Motor neuron (in vitro differentiated cells): ENCODE measurements at regions not wholly inside any gene's neighbourhood (a gene's known extent, or its start where the extent isn't known, plus 50 kb on each side); places are given as distances from the start of the nearest gene placed in this dataset.

Experiments
- ATAC-seq, 8 experiments: fragments of 200-7000 bp; cut with Tn5 transposase; replicated peaks in 6 of 8; 2 replicates each; pipeline ENCODE4 v1.8.0; 2021; ENCODE audit warnings: mild to moderate bottlenecking in 8 of 8, moderate library complexity in 8 of 8
- H3K27ac ChIP-seq, 2 donors: fragments of 250-450 bp; sonication (Bioruptor Pico); 2 replicates each; pipeline ENCODE4 v1.9.0; 2021; ENCODE audit warnings: antibody characterized with exemption in 2 of 2, mild to moderate bottlenecking in 2 of 2, moderate library complexity in 1 of 2
- H3K4me1 ChIP-seq, 2 donors: fragments of 250-450 bp; sonication (Bioruptor Pico); replicated peaks in 1 of 2; 2 replicates each; pipeline ENCODE4 v1.6.1; 2021; ENCODE audit warnings: antibody characterized with exemption in 2 of 2, mild to moderate bottlenecking in 2 of 2, moderate library complexity in 1 of 2
- H3K4me3 ChIP-seq, 5 donors: fragments of 250-450 bp; sonication (Bioruptor Pico); 2 replicates each; pipeline ENCODE4 v1.9.0; 2021; ENCODE audit warnings: antibody characterized with exemption in 5 of 5, mild to moderate bottlenecking in 5 of 5, moderate library complexity in 4 of 5
- WGBS, 10 experiments: fragments of 450-650 bp; shearing (Covaris generic); methylation state at CpG; one replicate each; pipeline ENCODE4 v1.0.0; 2022; 5-methylcytosine and 5-hydroxymethylcytosine counted together
- in situ Hi-C, 9 experiments: fragments of 400-800 bp; cut with MboI; loops; one replicate each; pipeline ENCODE4 v1.15.0; 2021; ENCODE audit warnings: low sequenced_read_pairs in 9 of 9, low pct_unique_long_range_greater_than_20kb in 2 of 9; ENCODE audit not compliant: unreplicated experiment in 9 of 9

GRCh38 chr9:108197899-108198298 lies 657.9 kb downstream of the ACTL7B start:
- ATAC-seq = no peak
- 71 to 100% (median 92%) methylated on average over 1 of the region's 1 CpG; no CpG with 5 or more reads in 6 of the 10 experiments for WGBS, 10 experiments
- H3K27ac ChIP-seq = no peak overlapping the region
- H3K4me1 ChIP-seq = no peaks in the 10 kb centered on the region
- H3K4me3 ChIP-seq = no peak overlapping the region
- in situ Hi-C loops = no loop called here

GRCh38 chr9:108197008-108197365 lies 658.8 kb downstream of the ACTL7B start:
- no peaks in the 10 kb centered on the region for H3K4me1 ChIP-seq
- no peak overlapping the region for H3K27ac ChIP-seq
- no peak overlapping the region for H3K4me3 ChIP-seq
- in situ Hi-C loops = no loop called here
- peak in 1 of 8 experiments; percentile 41 for ATAC-seq
- WGBS, 10 experiments = 14 to 100% (median 88%) methylated on average over 2 to 3 of the region's 3 CpGs; no CpG with 5 or more reads in 3 of the 10 experiments

- WGBS, 10 experiments = 47 to 97% (median 73%) methylated on average over 3 to 5 of the region's 5 CpGs
These were observed 659.3 kb downstream of the ACTL7B start for GRCh38 chr9:108196332-108197007.

GRCh38 chr9:108194154-108194553 lies 661.6 kb downstream of the ACTL7B start:
- peak in 1 of 8 experiments; percentile 33 for ATAC-seq
- in situ Hi-C loops = no loop called here
- Histone ChIP-seq H3K4me3 (no peak overlapping the region), H3K4me1 (no peaks in the 10 kb centered on the region), H3K27ac (no peak overlapping the region)

More at GRCh38 chr9:108196332-108197007, 659.3 kb downstream of the ACTL7B start:
- Histone ChIP-seq H3K27ac (no peak overlapping the region), H3K4me1 (no peaks in the 10 kb centered on the region), H3K4me3 (no peak overlapping the region)
- ATAC-seq = peak in 3 of 8 experiments; percentile 22 to 64 (median 59)
- in situ Hi-C loops = no loop called here

GRCh38 chr9:108193026-108193710 lies 662.6 kb downstream of the ACTL7B start:
- Histone ChIP-seq H3K4me3 (no peak overlapping the region), H3K4me1 (no peaks in the 10 kb centered on the region), H3K27ac (no peak overlapping the region)
- 63 to 97% (median 87%) methylated on average over 1 to 8 of the region's 8 CpGs for WGBS, 10 experiments
- in situ Hi-C loops = no loop called here
- ATAC-seq = no peak

GRCh38 chr9:108191065-108191464 lies 664.7 kb downstream of the ACTL7B start:
- in situ Hi-C loops = no loop called here
- 50 to 100% (median 73%) methylated on average over 1 to 4 of the region's 4 CpGs; no CpG with 5 or more reads in 2 of the 10 experiments for WGBS, 10 experiments

GRCh38 chr9:108188976-108189375 lies 666.8 kb downstream of the ACTL7B start:
- 40 to 53% (median 50%) methylated on average over 1 to 2 of the region's 2 CpGs; no CpG with 5 or more reads in 7 of the 10 experiments for WGBS, 10 experiments
- in situ Hi-C loops = no loop called here

More at GRCh38 chr9:108191065-108191464, 664.7 kb downstream of the ACTL7B start:
- Histone ChIP-seq H3K27ac (no peak overlapping the region), H3K4me1 (no peaks in the 10 kb centered on the region), H3K4me3 (no peak overlapping the region)
- ATAC-seq = no peak

GRCh38 chr9:108188482-108188881 lies 667.3 kb downstream of the ACTL7B start:
- 63 to 100% (median 71%) methylated on average over 1 to 2 of the region's 2 CpGs; no CpG with 5 or more reads in 5 of the 10 experiments for WGBS, 10 experiments

More at GRCh38 chr9:108188976-108189375, 666.8 kb downstream of the ACTL7B start:
- Histone ChIP-seq H3K4me1 (no peaks in the 10 kb centered on the region), H3K4me3 (no peak overlapping the region), H3K27ac (no peak overlapping the region)
- no peak for ATAC-seq

GRCh38 chr9:108186642-108187395 lies 669.0 kb downstream of the ACTL7B start:
- WGBS, 10 experiments = 0 to 100% (median 61%) methylated on average over 1 to 2 of the region's 3 CpGs; no CpG with 5 or more reads in 5 of the 10 experiments
- ATAC-seq = peak in 4 of 8 experiments; percentile 22 to 98 (median 94)
- in situ Hi-C loops = no loop called here
- Histone ChIP-seq H3K27ac (no peak overlapping the region), H3K4me3 (no peak overlapping the region), H3K4me1 (no peaks in the 10 kb centered on the region)

More at GRCh38 chr9:108188482-108188881, 667.3 kb downstream of the ACTL7B start:
- no peak for ATAC-seq
- Histone ChIP-seq H3K27ac (no peak overlapping the region), H3K4me3 (no peak overlapping the region), H3K4me1 (no peaks in the 10 kb centered on the region)
- in situ Hi-C loops = no loop called here

GRCh38 chr9:108185613-108186012 lies 670.2 kb downstream of the ACTL7B start:
- WGBS, 10 experiments = 0 to 100% (median 83%) methylated on average over 1 to 5 of the region's 5 CpGs
- H3K27ac ChIP-seq = no peak overlapping the region
- H3K4me3 ChIP-seq = no peak overlapping the region
- H3K4me1 ChIP-seq = no peaks in the 10 kb centered on the region
- in situ Hi-C loops = no loop called here
- no peak for ATAC-seq

- no peak for ATAC-seq
- no peaks in the 10 kb centered on the region for H3K4me1 ChIP-seq
- H3K4me3 ChIP-seq = no peak overlapping the region
- in situ Hi-C loops = no loop called here
- 0 to 100% (median 77%) methylated on average over 1 to 2 of the region's 3 CpGs; no CpG with 5 or more reads in 6 of the 10 experiments for WGBS, 10 experiments
- no peak overlapping the region for H3K27ac ChIP-seq
These were observed 670.8 kb downstream of the ACTL7B start for GRCh38 chr9:108184941-108185340.

GRCh38 chr9:108184009-108184408 lies 671.8 kb downstream of the ACTL7B start:
- Histone ChIP-seq H3K4me1 (no peaks in the 10 kb centered on the region), H3K4me3 (no peak overlapping the region), H3K27ac (no peak overlapping the region)
- in situ Hi-C loops = no loop called here
- WGBS, 10 experiments = 85 to 100% (median 96%) methylated on average over 1 to 3 of the region's 3 CpGs
- ATAC-seq = no peak

- ATAC-seq = no peak
- in situ Hi-C loops = no loop called here
- Histone ChIP-seq H3K4me3 (no peak overlapping the region), H3K4me1 (no peaks in the 10 kb centered on the region), H3K27ac (no peak overlapping the region)
- WGBS, 10 experiments = 7 to 85% (median 58%) methylated on average over 1 to 5 of the region's 5 CpGs; no CpG with 5 or more reads in 3 of the 10 experiments
These were observed 672.8 kb downstream of the ACTL7B start for GRCh38 chr9:108182950-108183381.
